GM23338 (cell line): ENCODE measurements at regions not wholly inside any gene's neighbourhood (a gene's known extent, or its start where the extent isn't known, plus 50 kb on each side); places are given as distances from the start of the nearest gene placed in this dataset.

Source experiments
- ATAC-seq: fragments of 200-7000 bp; cut with Tn5 transposase; 3 replicates; pipeline ENCODE4 v1.9.1; 2020
- DNase-seq: peaks from one replicate; pipeline ENCODE4 v3.0.0-alpha.2; 2015; ENCODE audit warnings: low spot score
- H2AFZ ChIP-seq: fragments of 200-600 bp; sonication (generic); 2 replicates; pipeline ENCODE4 v1.8.0; 2016; ENCODE audit warnings: antibody characterized with exemption, mild to moderate bottlenecking, moderate library complexity
- H3F3A ChIP-seq: fragments of 200-600 bp; sonication (generic); replicated peaks from 2 replicates; pipeline ENCODE4 v1.8.0; 2017; ENCODE audit warnings: antibody characterized with exemption, mixed run types, low read depth
- H3K27ac ChIP-seq: fragments of 200-600 bp; sonication (generic); 2 replicates; pipeline ENCODE4 v1.6.1; 2016; ENCODE audit warnings: low read depth
- H3K27me3 ChIP-seq: fragments of 200-600 bp; sonication (generic); 2 replicates; pipeline ENCODE4 v1.8.0; 2016; ENCODE audit warnings: mild to moderate bottlenecking, mixed run types, moderate library complexity; ENCODE audit not compliant: insufficient read depth
- H3K36me3 ChIP-seq: fragments of 200-600 bp; sonication (generic); 2 replicates; pipeline ENCODE4 v1.8.0; 2016; ENCODE audit warnings: mild to moderate bottlenecking; ENCODE audit not compliant: insufficient read depth
- H3K4me1 ChIP-seq: fragments of 200-600 bp; sonication (generic); 2 replicates; pipeline ENCODE4 v1.8.0; 2016; ENCODE audit warnings: mild to moderate bottlenecking, moderate library complexity; ENCODE audit not compliant: insufficient read depth
- H3K4me2 ChIP-seq: fragments of 200-600 bp; sonication (generic); 2 replicates; pipeline ENCODE4 v1.7.1; 2017; ENCODE audit warnings: mixed run types
- H3K4me3 ChIP-seq: fragments of 200-600 bp; sonication (generic); 2 replicates; pipeline ENCODE4 v1.6.1; 2016; ENCODE audit warnings: mixed run types
- H3K79me2 ChIP-seq: fragments of 200-600 bp; sonication (generic); replicated peaks from 2 replicates; pipeline ENCODE4 v1.8.0; 2017; ENCODE audit warnings: mild to moderate bottlenecking; ENCODE audit not compliant: insufficient read depth
- H3K9me2 ChIP-seq: fragments of 200-600 bp; sonication (generic); 2 replicates; pipeline ENCODE4 v1.8.0; 2017; ENCODE audit not compliant: insufficient read depth
- H4K20me1 ChIP-seq: fragments of 200-600 bp; sonication (generic); replicated peaks from 2 replicates; pipeline ENCODE4 v1.8.0; 2017; ENCODE audit warnings: mild to moderate bottlenecking; ENCODE audit not compliant: insufficient read depth
- H3K27ac Mint-ChIP-seq: 2 replicates; pipeline ENCODE4 v1.8.0; 2020; ENCODE audit warnings: inconsistent platforms, mild to moderate bottlenecking, moderate library complexity, mixed read lengths
- H3K27me3 Mint-ChIP-seq: 3 replicates; pipeline ENCODE4 v1.8.0; 2022; ENCODE audit warnings: low read depth, mild to moderate bottlenecking, moderate library complexity, mixed read lengths, inconsistent platforms; ENCODE audit not compliant: insufficient read depth, poor library complexity
- H3K36me3 Mint-ChIP-seq: 3 replicates; pipeline ENCODE4 v1.8.0; 2021; ENCODE audit warnings: low read depth, mild to moderate bottlenecking, inconsistent platforms, moderate library complexity, mixed read lengths
- H3K4me1 Mint-ChIP-seq: 3 replicates; pipeline ENCODE4 v1.8.0; 2020; ENCODE audit warnings: mild to moderate bottlenecking, inconsistent platforms, mixed read lengths
- H3K4me3 Mint-ChIP-seq: 3 replicates; pipeline ENCODE4 v1.8.0; 2021; ENCODE audit warnings: moderate library complexity, mild to moderate bottlenecking, inconsistent platforms, mixed read lengths
- H3K9me3 Mint-ChIP-seq: 3 replicates; pipeline ENCODE4 v1.8.0; 2020; ENCODE audit warnings: moderate library complexity, mild to moderate bottlenecking, inconsistent platforms, mixed read lengths
- CREB1 ChIP-seq: fragments of 250-450 bp; sonication (Bioruptor Pico); IDR thresholded peaks from 2 replicates; pipeline ENCODE4 v1.5.0; 2020; ENCODE audit warnings: low read depth, mild to moderate bottlenecking, moderate library complexity
- CTCF ChIP-seq, 2 experiments: fragments of 200-600 bp in 1 of 2; sonication (generic) in 1 of 2; conservative IDR thresholded peaks; 2 replicates each; pipeline versions ENCODE4 v1.5.1 to v1.6.1; 2016 to 2017; ENCODE audit warnings: antibody characterized with exemption in 2 of 2, low read depth in 2 of 2, mild to moderate bottlenecking in 2 of 2, moderate library complexity in 1 of 2
- ETS1 ChIP-seq: IDR thresholded peaks from 2 replicates; pipeline ENCODE4 v1.6.1; 2016; ENCODE audit warnings: antibody characterized with exemption
- EZH2 ChIP-seq: fragments of 200-600 bp; sonication (generic); IDR thresholded peaks from one replicate; pipeline ENCODE4 v1.8.0; 2017; ENCODE audit warnings: antibody characterized with exemption, mild to moderate bottlenecking, low read depth; ENCODE audit not compliant: unreplicated experiment
- EZH2phosphoT487 ChIP-seq: fragments of 200-600 bp; sonication (generic); IDR thresholded peaks from one replicate; pipeline ENCODE4 v1.8.1; 2018; ENCODE audit warnings: antibody characterized with exemption; ENCODE audit not compliant: unreplicated experiment
- JUNB ChIP-seq: IDR thresholded peaks from one replicate; pipeline ENCODE4 v1.6.1; 2016; ENCODE audit warnings: antibody characterized with exemption; ENCODE audit not compliant: unreplicated experiment
- NANOG ChIP-seq: IDR thresholded peaks from 2 replicates; pipeline ENCODE4 v1.6.1; 2016; ENCODE audit warnings: antibody characterized with exemption, borderline replicate concordance
- POLR2AphosphoS5 ChIP-seq: IDR thresholded peaks from 2 replicates; pipeline ENCODE4 v1.6.1; 2016; ENCODE audit warnings: antibody characterized with exemption, low read depth
- REST ChIP-seq: IDR thresholded peaks from one replicate; pipeline ENCODE4 v1.6.1; 2018; ENCODE audit warnings: antibody characterized with exemption; ENCODE audit not compliant: unreplicated experiment
- STAT1 ChIP-seq: IDR thresholded peaks from one replicate; pipeline ENCODE4 v1.6.1; 2016; ENCODE audit warnings: antibody characterized with exemption; ENCODE audit not compliant: unreplicated experiment
- ZNF114 ChIP-seq: fragments of 250-450 bp; sonication (Bioruptor Pico); IDR thresholded peaks from 2 replicates; pipeline ENCODE4 v1.5.0; 2020; ENCODE audit warnings: mild to moderate bottlenecking, moderate library complexity
- ZNF331 ChIP-seq: fragments of 250-450 bp; sonication (Bioruptor Pico); IDR thresholded peaks from 2 replicates; pipeline ENCODE4 v1.5.0; 2020; ENCODE audit warnings: low read depth, mild to moderate bottlenecking, moderate library complexity
- TF ChIP-seq, protein P1 (sequence below): fragments of 250-450 bp; sonication (Bioruptor Pico); IDR thresholded peaks from 2 replicates; pipeline ENCODE4 v1.5.0; 2020; ENCODE audit warnings: mild to moderate bottlenecking, moderate library complexity

GRCh38 chr10:123611876-123612275 is 54.3 kb upstream of the GPR26 start:
- Mint-ChIP-seq H3K36me3 (no peaks in the 10 kb centered on the region), H3K9me3 (no peaks in the 10 kb centered on the region), H3K4me3 (no peak overlapping the region), H3K27me3 (no peaks in the 10 kb centered on the region), H3K27ac (no peak overlapping the region), H3K4me1 (peaks cover 23% of the 10 kb centered on the region)
- Histone ChIP-seq H3K27me3 (no peaks in the 10 kb centered on the region), H3K27ac (no peak overlapping the region), H2AFZ (no peak overlapping the region), H3K9me2 (0 out of 2 replicates have a peak, but pooled peaks cover 2% of the 10 kb centered on the region), H4K20me1 (peaks cover 4% of the 10 kb centered on the region; the same call in 1 of the 2 replicates), H3K4me2 (no peak overlapping the region), H3K4me1 (peaks cover 22% of the 10 kb centered on the region), H3F3A (no peaks in the 10 kb centered on the region), H3K36me3 (no peaks in the 10 kb centered on the region), H3K4me3 (no peak overlapping the region), H3K79me2 (no peaks in the 10 kb centered on the region)
- ATAC-seq (no peak), DNase-seq (no peak)
- TF ChIP-seq NANOG (no peak), EZH2phosphoT487 (no peak), JUNB (no peak), CREB1 (CRISPR knock-in tag) (no peak), REST (no peak), EZH2 (no peak), ZNF114 (CRISPR knock-in tag) (no peak), CTCF (conservative IDR thresholded peaks at IDR 0.05; ENCODE audit: low read depth in 2 of 2) (no peak), ETS1 (no peak), STAT1 (no peak), ZNF331 (no peak), POLR2AphosphoS5 (no peak)
- TF ChIP-seq, protein P1, sequence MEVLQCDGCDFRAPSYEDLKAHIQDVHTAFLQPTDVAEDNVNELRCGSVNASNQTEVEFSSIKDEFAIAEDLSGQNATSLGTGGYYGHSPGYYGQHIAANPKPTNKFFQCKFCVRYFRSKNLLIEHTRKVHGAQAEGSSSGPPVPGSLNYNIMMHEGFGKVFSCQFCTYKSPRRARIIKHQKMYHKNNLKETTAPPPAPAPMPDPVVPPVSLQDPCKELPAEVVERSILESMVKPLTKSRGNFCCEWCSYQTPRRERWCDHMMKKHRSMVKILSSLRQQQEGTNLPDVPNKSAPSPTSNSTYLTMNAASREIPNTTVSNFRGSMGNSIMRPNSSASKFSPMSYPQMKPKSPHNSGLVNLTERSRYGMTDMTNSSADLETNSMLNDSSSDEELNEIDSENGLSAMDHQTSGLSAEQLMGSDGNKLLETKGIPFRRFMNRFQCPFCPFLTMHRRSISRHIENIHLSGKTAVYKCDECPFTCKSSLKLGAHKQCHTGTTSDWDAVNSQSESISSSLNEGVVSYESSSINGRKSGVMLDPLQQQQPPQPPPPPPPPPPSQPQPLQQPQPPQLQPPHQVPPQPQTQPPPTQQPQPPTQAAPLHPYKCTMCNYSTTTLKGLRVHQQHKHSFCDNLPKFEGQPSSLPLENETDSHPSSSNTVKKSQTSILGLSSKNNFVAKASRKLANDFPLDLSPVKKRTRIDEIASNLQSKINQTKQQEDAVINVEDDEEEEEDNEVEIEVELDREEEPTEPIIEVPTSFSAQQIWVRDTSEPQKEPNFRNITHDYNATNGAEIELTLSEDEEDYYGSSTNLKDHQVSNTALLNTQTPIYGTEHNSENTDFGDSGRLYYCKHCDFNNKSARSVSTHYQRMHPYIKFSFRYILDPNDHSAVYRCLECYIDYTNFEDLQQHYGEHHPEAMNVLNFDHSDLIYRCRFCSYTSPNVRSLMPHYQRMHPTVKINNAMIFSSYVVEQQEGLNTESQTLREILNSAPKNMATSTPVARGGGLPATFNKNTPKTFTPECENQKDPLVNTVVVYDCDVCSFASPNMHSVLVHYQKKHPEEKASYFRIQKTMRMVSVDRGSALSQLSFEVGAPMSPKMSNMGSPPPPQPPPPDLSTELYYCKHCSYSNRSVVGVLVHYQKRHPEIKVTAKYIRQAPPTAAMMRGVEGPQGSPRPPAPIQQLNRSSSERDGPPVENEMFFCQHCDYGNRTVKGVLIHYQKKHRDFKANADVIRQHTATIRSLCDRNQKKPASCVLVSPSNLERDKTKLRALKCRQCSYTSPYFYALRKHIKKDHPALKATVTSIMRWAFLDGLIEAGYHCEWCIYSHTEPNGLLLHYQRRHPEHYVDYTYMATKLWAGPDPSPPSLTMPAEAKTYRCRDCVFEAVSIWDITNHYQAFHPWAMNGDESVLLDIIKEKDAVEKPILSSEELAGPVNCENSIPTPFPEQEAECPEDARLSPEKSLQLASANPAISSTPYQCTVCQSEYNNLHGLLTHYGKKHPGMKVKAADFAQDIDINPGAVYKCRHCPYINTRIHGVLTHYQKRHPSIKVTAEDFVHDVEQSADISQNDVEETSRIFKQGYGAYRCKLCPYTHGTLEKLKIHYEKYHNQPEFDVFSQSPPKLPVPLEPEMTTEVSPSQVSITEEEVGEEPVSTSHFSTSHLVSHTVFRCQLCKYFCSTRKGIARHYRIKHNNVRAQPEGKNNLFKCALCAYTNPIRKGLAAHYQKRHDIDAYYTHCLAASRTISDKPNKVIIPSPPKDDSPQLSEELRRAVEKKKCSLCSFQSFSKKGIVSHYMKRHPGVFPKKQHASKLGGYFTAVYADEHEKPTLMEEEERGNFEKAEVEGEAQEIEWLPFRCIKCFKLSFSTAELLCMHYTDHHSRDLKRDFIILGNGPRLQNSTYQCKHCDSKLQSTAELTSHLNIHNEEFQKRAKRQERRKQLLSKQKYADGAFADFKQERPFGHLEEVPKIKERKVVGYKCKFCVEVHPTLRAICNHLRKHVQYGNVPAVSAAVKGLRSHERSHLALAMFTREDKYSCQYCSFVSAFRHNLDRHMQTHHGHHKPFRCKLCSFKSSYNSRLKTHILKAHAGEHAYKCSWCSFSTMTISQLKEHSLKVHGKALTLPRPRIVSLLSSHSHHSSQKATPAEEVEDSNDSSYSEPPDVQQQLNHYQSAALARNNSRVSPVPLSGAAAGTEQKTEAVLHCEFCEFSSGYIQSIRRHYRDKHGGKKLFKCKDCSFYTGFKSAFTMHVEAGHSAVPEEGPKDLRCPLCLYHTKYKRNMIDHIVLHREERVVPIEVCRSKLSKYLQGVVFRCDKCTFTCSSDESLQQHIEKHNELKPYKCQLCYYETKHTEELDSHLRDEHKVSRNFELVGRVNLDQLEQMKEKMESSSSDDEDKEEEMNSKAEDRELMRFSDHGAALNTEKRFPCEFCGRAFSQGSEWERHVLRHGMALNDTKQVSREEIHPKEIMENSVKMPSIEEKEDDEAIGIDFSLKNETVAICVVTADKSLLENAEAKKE (CRISPR knock-in tag): no peak
